PC-9 (cell line): ENCODE measurements at regions not wholly inside any gene's neighbourhood (a gene's known extent, or its start where the extent isn't known, plus 50 kb on each side); places are given as distances from the start of the nearest gene placed in this dataset.
"Not testable (repeated sequence)": the region's sequence is repeated elsewhere in the genome, so short reads cannot be mapped to it uniquely, and the experiment has no call there.

Experiments
- BruUV-seq: library from RNA; stranded (reverse); fragments of 400-500 nt; replicated peaks from 2 replicates; lab custom pipeline; 2021; lab: Mats Ljungman, UMichigan
- CTCF ChIA-PET: fragments of 300-600 bp; sonication (Branson Sonifier 250); formaldehyde crosslinking; loops from one replicate; lab custom pipeline; 2022; ENCODE audit warnings: antibody characterized with exemption; lab: Charles Lee
- POLR2A ChIA-PET: fragments of 300-600 bp; sonication (Branson Sonifier 250); formaldehyde crosslinking; loops from one replicate; lab custom pipeline; 2022; ENCODE audit warnings: antibody characterized with exemption; ENCODE audit not compliant: unreplicated experiment; lab: Charles Lee
- DNase-seq, 2 experiments: peaks; one replicate each; pipeline versions ENCODE4 v3.0.0 to v3.0.0-alpha.2; 2015 to 2022; ENCODE audit warnings: mixed read lengths in 1 of 2
- H2AFZ ChIP-seq: fragments of 200-600 bp; sonication (generic); 2 replicates; pipeline ENCODE4 v1.8.1; 2017; ENCODE audit warnings: antibody characterized with exemption
- H3F3A ChIP-seq: fragments of 200-600 bp; sonication (generic); 2 replicates; pipeline ENCODE4 v1.8.1; 2017; ENCODE audit warnings: antibody characterized with exemption, mild to moderate bottlenecking, low read depth; ENCODE audit not compliant: insufficient read depth
- H3K27ac ChIP-seq: fragments of 200-600 bp; sonication (generic); 2 replicates; pipeline ENCODE4 v1.6.1; 2016; ENCODE audit warnings: mixed run types
- H3K27me3 ChIP-seq: fragments of 200-600 bp; sonication (generic); 2 replicates; pipeline ENCODE4 v1.6.1; 2016; ENCODE audit warnings: low read depth, mixed run types; ENCODE audit not compliant: insufficient read depth
- H3K36me3 ChIP-seq: fragments of 200-600 bp; sonication (generic); 2 replicates; pipeline ENCODE4 v1.6.1; 2016; ENCODE audit warnings: low read depth, mixed run types
- H3K4me1 ChIP-seq: fragments of 200-600 bp; sonication (generic); replicated peaks from 2 replicates; pipeline ENCODE4 v1.6.1; 2016; ENCODE audit warnings: mixed run types; ENCODE audit not compliant: insufficient read depth
- H3K4me2 ChIP-seq: fragments of 200-600 bp; sonication (generic); 2 replicates; pipeline ENCODE4 v1.6.1; 2017; ENCODE audit warnings: mixed run types
- H3K4me3 ChIP-seq: fragments of 200-600 bp; sonication (generic); 2 replicates; pipeline ENCODE4 v1.6.1; 2016; ENCODE audit warnings: mixed run types
- H3K79me2 ChIP-seq: fragments of 200-600 bp; sonication (generic); 2 replicates; pipeline ENCODE4 v1.6.1; 2017; ENCODE audit warnings: low read depth, mixed run types
- H3K9me2 ChIP-seq: fragments of 200-600 bp; sonication (generic); 2 replicates; pipeline ENCODE4 v1.8.1; 2017; ENCODE audit warnings: mild to moderate bottlenecking; ENCODE audit not compliant: insufficient read depth
- H3K9me3 ChIP-seq: fragments of 200-600 bp; sonication (generic); 2 replicates; pipeline ENCODE4 v1.8.1; 2016; ENCODE audit warnings: low read depth; ENCODE audit not compliant: insufficient read depth
- H4K20me1 ChIP-seq: fragments of 200-600 bp; sonication (generic); 2 replicates; pipeline ENCODE4 v1.8.1; 2017; ENCODE audit not compliant: insufficient read depth
- CTCF ChIP-seq: fragments of 200-600 bp; sonication (generic); conservative IDR thresholded peaks from 2 replicates; pipeline ENCODE4 v1.6.1; 2017; ENCODE audit warnings: mixed run types, antibody characterized with exemption, mild to moderate bottlenecking, moderate library complexity
- EZH2 ChIP-seq: fragments of 200-600 bp; sonication (generic); IDR thresholded peaks from 2 replicates; pipeline ENCODE4 v1.8.0; 2017; ENCODE audit warnings: antibody characterized with exemption, low read depth
- intact Hi-C: fragments of 100-400 bp; cut with micrococcal nuclease; formaldehyde crosslinking; loops from one replicate; pipeline ENCODE4 v1.10.0; 2022; ENCODE audit not compliant: unreplicated experiment

GRCh38 chr2:184326066-184326465 lies 272.3 kb upstream of the ZNF804A start:
- H3K9me2 ChIP-seq: no peaks in the 10 kb centered on the region
- no peaks in the 10 kb centered on the region for H3K9me3 ChIP-seq
- no peaks in the 10 kb centered on the region for H4K20me1 ChIP-seq
- H3K4me2 ChIP-seq: no peak overlapping the region
- no peak overlapping the region for H3K4me3 ChIP-seq
- H3K27ac ChIP-seq: no peak overlapping the region
- ChIA-PET CTCF (no interaction called here), POLR2A (no interaction called here)
- no peak for DNase-seq
- no peaks in the 10 kb centered on the region for H3K27me3 ChIP-seq
- H2AFZ ChIP-seq: no peak overlapping the region
- no TSS peak for BruUV-seq
- no peaks in the 10 kb centered on the region for H3F3A ChIP-seq
- intact Hi-C loops: no loop called here
- H3K36me3 ChIP-seq: no peaks in the 10 kb centered on the region
- TF ChIP-seq EZH2: no peak
- no peak for TF ChIP-seq CTCF
- no peaks in the 10 kb centered on the region for H3K4me1 ChIP-seq
- H3K79me2 ChIP-seq: no peaks in the 10 kb centered on the region

- H3F3A ChIP-seq, intact Hi-C loops, H3K4me3 ChIP-seq, H3K36me3 ChIP-seq, H4K20me1 ChIP-seq, H3K9me3 ChIP-seq, H3K79me2 ChIP-seq, POLR2A ChIA-PET, H3K4me1 ChIP-seq, H3K4me2 ChIP-seq, H3K9me2 ChIP-seq, H3K27me3 ChIP-seq, CTCF ChIA-PET, H3K27ac ChIP-seq, H2AFZ ChIP-seq, DNase-seq, BruUV-seq: not testable (repeated sequence)
These were observed 270.5 kb upstream of the ZNF804A start for GRCh38 chr2:184327805-184328204.

GRCh38 chr2:184330561-184330960 lies 267.8 kb upstream of the ZNF804A start:
- H2AFZ ChIP-seq, H3K4me1 ChIP-seq, H3K9me2 ChIP-seq, H3K27me3 ChIP-seq, CTCF ChIA-PET, H3K4me2 ChIP-seq, H3K9me3 ChIP-seq, H3K36me3 ChIP-seq, H4K20me1 ChIP-seq, H3K4me3 ChIP-seq, DNase-seq, H3K27ac ChIP-seq, H3K79me2 ChIP-seq, intact Hi-C loops, H3F3A ChIP-seq, BruUV-seq, POLR2A ChIA-PET: not testable (repeated sequence)

GRCh38 chr2:184336688-184337087 lies 261.6 kb upstream of the ZNF804A start:
- TF ChIP-seq EZH2 (no peak), CTCF (no peak)
- ChIA-PET POLR2A (no interaction called here), CTCF (no interaction called here)
- DNase-seq: no peak
- BruUV-seq: no TSS peak
- H2AFZ ChIP-seq: no peak overlapping the region
- no peaks in the 10 kb centered on the region for H3K27me3 ChIP-seq
- H3F3A ChIP-seq: no peaks in the 10 kb centered on the region
- H3K36me3 ChIP-seq: no peaks in the 10 kb centered on the region
- H3K4me2 ChIP-seq: no peak overlapping the region
- intact Hi-C loops: no loop called here
- H3K4me1 ChIP-seq: no peaks in the 10 kb centered on the region
- H3K79me2 ChIP-seq: no peaks in the 10 kb centered on the region
- no peaks in the 10 kb centered on the region for H4K20me1 ChIP-seq
- no peaks in the 10 kb centered on the region for H3K9me2 ChIP-seq
- no peak overlapping the region for H3K4me3 ChIP-seq
- no peak overlapping the region for H3K27ac ChIP-seq
- no peaks in the 10 kb centered on the region for H3K9me3 ChIP-seq
